Progenitor cell of endocrine pancreas (in vitro differentiated cells): ENCODE measurements at regions not wholly inside any gene's neighbourhood (a gene's known extent, or its start where the extent isn't known, plus 50 kb on each side); places are given as distances from the start of the nearest gene placed in this dataset.
"Not testable (repeated sequence)": the region's sequence is repeated elsewhere in the genome, so short reads cannot be mapped to it uniquely, and the experiment has no call there.

Experiments
- DNase-seq: peaks from one replicate; pipeline ENCODE4 v3.0.0; 2021; ENCODE audit warnings: low spot score; ENCODE audit not compliant: unreplicated experiment
- H3K27ac Mint-ChIP-seq: 2 replicates; pipeline ENCODE4 v1.8.0; 2021; ENCODE audit warnings: mild to moderate bottlenecking, moderate library complexity, mixed read lengths
- H3K27me3 Mint-ChIP-seq: 2 replicates; pipeline ENCODE4 v1.8.0; 2021; ENCODE audit warnings: mixed read lengths
- H3K36me3 Mint-ChIP-seq: 2 replicates; pipeline ENCODE4 v1.8.0; 2022; ENCODE audit warnings: mixed read lengths; ENCODE audit not compliant: insufficient read depth
- H3K4me1 Mint-ChIP-seq: 2 replicates; pipeline ENCODE4 v1.8.0; 2021; ENCODE audit warnings: low read depth, mixed read lengths
- H3K4me3 Mint-ChIP-seq: 2 replicates; pipeline ENCODE4 v1.8.0; 2021; ENCODE audit warnings: low read depth, mild to moderate bottlenecking, moderate library complexity, mixed read lengths
- H3K9me3 Mint-ChIP-seq: 2 replicates; pipeline ENCODE4 v1.8.0; 2021; ENCODE audit warnings: low read depth, mixed read lengths
- CTCF ChIP-seq: fragments of 200-600 bp; sonication (generic); IDR thresholded peaks from one replicate; pipeline ENCODE4 v1.5.0; 2021; ENCODE audit warnings: antibody characterized with exemption, mild to moderate bottlenecking; ENCODE audit not compliant: unreplicated experiment

GRCh38 chr2:167726788-167727187, 520.6 kb downstream of the STK39 start:
- Mint-ChIP-seq H3K4me1 (peaks cover 26% of the 10 kb centered on the region), H3K27me3 (no peaks in the 10 kb centered on the region), H3K36me3 (no peaks in the 10 kb centered on the region), H3K4me3 (no peak overlapping the region), H3K27ac (no peak overlapping the region), H3K9me3 (no peaks in the 10 kb centered on the region)
- no peak for TF ChIP-seq CTCF
- no peak for DNase-seq

- Mint-ChIP-seq H3K27me3 (no peaks in the 10 kb centered on the region), H3K4me3 (no peak overlapping the region), H3K27ac (no peak overlapping the region), H3K4me1 (peaks cover 17% of the 10 kb centered on the region), H3K36me3 (peaks cover 7% of the 10 kb centered on the region), H3K9me3 (peaks cover 3% of the 10 kb centered on the region)
- TF ChIP-seq CTCF = no peak
- DNase-seq = no peak
Observed at GRCh38 chr2:167721593-167721992, 525.8 kb downstream of the STK39 start.

GRCh38 chr2:167719410-167719809, 528.0 kb downstream of the STK39 start:
- DNase-seq = no peak
- H3K4me3 Mint-ChIP-seq = no peak overlapping the region
- peaks cover 21% of the 10 kb centered on the region for H3K36me3 Mint-ChIP-seq
- peaks cover 12% of the 10 kb centered on the region for H3K4me1 Mint-ChIP-seq
- H3K27me3 Mint-ChIP-seq = no peaks in the 10 kb centered on the region
- peaks cover 11% of the 10 kb centered on the region for H3K9me3 Mint-ChIP-seq
- H3K27ac Mint-ChIP-seq = no peak overlapping the region
- no peak for TF ChIP-seq CTCF

- peaks cover 12% of the 10 kb centered on the region for H3K4me1 Mint-ChIP-seq
- H3K4me3 Mint-ChIP-seq = no peak overlapping the region
- peaks cover 21% of the 10 kb centered on the region for H3K36me3 Mint-ChIP-seq
- no peak for DNase-seq
- no peak for TF ChIP-seq CTCF
- H3K9me3 Mint-ChIP-seq = peaks cover 11% of the 10 kb centered on the region
- no peaks in the 10 kb centered on the region for H3K27me3 Mint-ChIP-seq
- H3K27ac Mint-ChIP-seq = peak overlapping the region; percentile 33
Observed at GRCh38 chr2:167718560-167718959, 528.8 kb downstream of the STK39 start.

GRCh38 chr2:167715932-167716331, 531.5 kb downstream of the STK39 start:
- H3K27me3 Mint-ChIP-seq = no peaks in the 10 kb centered on the region
- peaks cover 13% of the 10 kb centered on the region for H3K4me1 Mint-ChIP-seq
- H3K27ac Mint-ChIP-seq = no peak overlapping the region
- no peak for TF ChIP-seq CTCF
- peaks cover 11% of the 10 kb centered on the region for H3K9me3 Mint-ChIP-seq
- H3K4me3 Mint-ChIP-seq = no peak overlapping the region
- no peak for DNase-seq
- H3K36me3 Mint-ChIP-seq = peaks cover 21% of the 10 kb centered on the region

- not testable (repeated sequence) for H3K27ac Mint-ChIP-seq
- H3K4me1 Mint-ChIP-seq = peaks cover 16% of the 10 kb centered on the region
- H3K9me3 Mint-ChIP-seq = peaks cover 11% of the 10 kb centered on the region
Observed at GRCh38 chr2:167715498-167715897, 531.9 kb downstream of the STK39 start.

More at GRCh38 chr2:167715498-167715897, 531.9 kb downstream of the STK39 start:
- H3K27me3 Mint-ChIP-seq, H3K4me3 Mint-ChIP-seq, DNase-seq: not testable (repeated sequence)
- H3K36me3 Mint-ChIP-seq = peaks cover 21% of the 10 kb centered on the region
